OCI-LY7 (cell line): ENCODE measurements at regions not wholly inside any gene's neighbourhood (a gene's known extent, or its start where the extent isn't known, plus 50 kb on each side); places are given as distances from the start of the nearest gene placed in this dataset.

ENCODE experiments used
- BruUV-seq: library from RNA; stranded (reverse); fragments of 400-500 nt; replicated peaks from 2 replicates; lab custom pipeline; 2021; lab: Mats Ljungman, UMichigan
- CTCF ChIA-PET: fragments of 300-600 bp; sonication (Branson Sonifier 250); formaldehyde crosslinking; loops from one replicate; lab custom pipeline; 2022; ENCODE audit warnings: antibody characterized with exemption; ENCODE audit not compliant: unreplicated experiment; lab: Charles Lee
- POLR2A ChIA-PET: fragments of 300-600 bp; sonication (Branson Sonifier 250); formaldehyde crosslinking; loops from one replicate; lab custom pipeline; 2022; ENCODE audit warnings: antibody characterized with exemption; lab: Charles Lee
- DNase-seq: peaks from one replicate; pipeline ENCODE4 v3.0.0-alpha.2; 2015; ENCODE audit warnings: low spot score
- H2AFZ ChIP-seq: fragments of 200-600 bp; sonication (generic), shearing (Covaris generic); 2 replicates; pipeline ENCODE4 v1.6.1; 2014; ENCODE audit warnings: mild to moderate bottlenecking, antibody characterized with exemption, low read length, moderate library complexity
- H3K27ac ChIP-seq: fragments of 200-600 bp; sonication (generic); 2 replicates; pipeline ENCODE4 v1.5.1; 2014; ENCODE audit warnings: mixed run types, low read depth, mild to moderate bottlenecking, moderate library complexity, low read length, inconsistent platforms; ENCODE audit not compliant: poor library complexity, severe bottlenecking
- H3K36me3 ChIP-seq: fragments of 200-600 bp; sonication (generic); 2 replicates; pipeline ENCODE4 v1.6.1; 2014; ENCODE audit warnings: mild to moderate bottlenecking, antibody characterized with exemption, low read length, moderate library complexity, mixed read lengths; ENCODE audit not compliant: insufficient read depth
- H3K4me1 ChIP-seq: fragments of 200-600 bp; sonication (generic); 2 replicates; pipeline ENCODE4 v1.5.1; 2014; ENCODE audit warnings: mild to moderate bottlenecking, low read length; ENCODE audit not compliant: insufficient read depth, poor library complexity, severe bottlenecking
- H3K4me2 ChIP-seq: fragments of 200-600 bp; sonication (generic); 2 replicates; pipeline ENCODE4 v1.6.1; 2014; ENCODE audit warnings: mild to moderate bottlenecking, low read length
- H3K4me3 ChIP-seq: fragments of 200-600 bp; sonication (generic); 2 replicates; pipeline ENCODE4 v1.5.1; 2014; ENCODE audit warnings: mild to moderate bottlenecking, low read depth, low read length; ENCODE audit not compliant: poor library complexity, severe bottlenecking
- H3K79me2 ChIP-seq: fragments of 200-600 bp; sonication (generic); 2 replicates; pipeline ENCODE4 v1.6.1; 2016; ENCODE audit warnings: low read depth, mild to moderate bottlenecking, low read length, moderate library complexity, mixed read lengths; ENCODE audit not compliant: insufficient read depth
- H3K9me2 ChIP-seq: fragments of 200-600 bp; sonication (generic); 2 replicates; pipeline ENCODE4 v1.6.1; 2016; ENCODE audit warnings: mild to moderate bottlenecking, low read length, mixed read lengths; ENCODE audit not compliant: insufficient read depth
- H3K9me3 ChIP-seq: fragments of 200-600 bp; sonication (generic); 2 replicates; pipeline ENCODE4 v1.6.1; 2014; ENCODE audit warnings: mild to moderate bottlenecking, mixed run types, low read length, mixed read lengths
- H4K20me1 ChIP-seq: fragments of 200-600 bp; sonication (generic); 2 replicates; pipeline ENCODE4 v1.6.1; 2014; ENCODE audit warnings: mild to moderate bottlenecking, antibody characterized with exemption, low read length, moderate library complexity, mixed read lengths; ENCODE audit not compliant: insufficient read depth
- CTCF ChIP-seq: fragments of 200-600 bp; sonication (generic); conservative IDR thresholded peaks from 2 replicates; pipeline ENCODE4 v1.5.1; 2014; ENCODE audit warnings: mild to moderate bottlenecking, antibody characterized with exemption, low read length, moderate library complexity, mixed read lengths
- EZH2phosphoT487 ChIP-seq: fragments of 200-600 bp; sonication (generic); IDR thresholded peaks from 2 replicates; pipeline ENCODE4 v1.6.1; 2018; ENCODE audit warnings: low read depth, borderline replicate concordance, mild to moderate bottlenecking, mixed run types, antibody characterized with exemption, low read length, moderate library complexity, mixed read lengths
- intact Hi-C: fragments of 100-400 bp; cut with micrococcal nuclease; formaldehyde crosslinking; loops from one replicate; pipeline ENCODE4 v1.10.0; 2022; ENCODE audit not compliant: unreplicated experiment

GRCh38 chr5:172588380-172588779, 52.7 kb upstream of the NEURL1B start:
- Histone ChIP-seq H3K9me2 (no peaks in the 10 kb centered on the region), H3K9me3 (no peaks in the 10 kb centered on the region), H3K4me3 (no peak overlapping the region), H3K79me2 (no peaks in the 10 kb centered on the region), H4K20me1 (no peaks in the 10 kb centered on the region), H3K4me1 (no peaks in the 10 kb centered on the region), H3K27ac (no peak overlapping the region), H3K36me3 (no peaks in the 10 kb centered on the region), H2AFZ (no peak overlapping the region), H3K4me2 (no peak overlapping the region)
- POLR2A ChIA-PET = no interaction called here
- TF ChIP-seq CTCF = no peak
- no peak for TF ChIP-seq EZH2phosphoT487
- intact Hi-C loops = no loop called here
- CTCF ChIA-PET = interaction anchor here (1.0 kb wide), 1 partner anchor 21 kb away, joined by 3 read pairs; no protein-coding TSS in a partner anchor
- DNase-seq = no peak
- no TSS peak for BruUV-seq

- H3K36me3 ChIP-seq = no peaks in the 10 kb centered on the region
- H3K4me2 ChIP-seq = no peak overlapping the region
- no peak overlapping the region for H3K27ac ChIP-seq
- no peak overlapping the region for H2AFZ ChIP-seq
- POLR2A ChIA-PET = no interaction called here
- intact Hi-C loops = no loop called here
- CTCF ChIA-PET = no interaction called here
- no peaks in the 10 kb centered on the region for H3K9me3 ChIP-seq
- no peaks in the 10 kb centered on the region for H3K79me2 ChIP-seq
- no peak for DNase-seq
- no peak overlapping the region for H3K4me3 ChIP-seq
- no peaks in the 10 kb centered on the region for H4K20me1 ChIP-seq
- BruUV-seq = no TSS peak
- no peak for TF ChIP-seq EZH2phosphoT487
- no peak for TF ChIP-seq CTCF
- no peaks in the 10 kb centered on the region for H3K4me1 ChIP-seq
- no peaks in the 10 kb centered on the region for H3K9me2 ChIP-seq
These were observed 54.0 kb upstream of the NEURL1B start for GRCh38 chr5:172587061-172587405.

- intact Hi-C loops = no loop called here
- H3K27ac ChIP-seq = no peak overlapping the region
- H3K9me2 ChIP-seq = no peaks in the 10 kb centered on the region
- CTCF ChIA-PET = no interaction called here
- H3K36me3 ChIP-seq = no peaks in the 10 kb centered on the region
- BruUV-seq = no TSS peak
- DNase-seq = no peak
- H3K4me3 ChIP-seq = no peak overlapping the region
- no peaks in the 10 kb centered on the region for H3K79me2 ChIP-seq
- H3K9me3 ChIP-seq = no peaks in the 10 kb centered on the region
- POLR2A ChIA-PET = interaction anchor here (0.5 kb wide), 1 partner anchor 53 kb away, joined by 4 read pairs; no protein-coding TSS in a partner anchor
- H3K4me1 ChIP-seq = no peaks in the 10 kb centered on the region
- H3K4me2 ChIP-seq = no peak overlapping the region
- no peak overlapping the region for H2AFZ ChIP-seq
- no peak for TF ChIP-seq EZH2phosphoT487
- TF ChIP-seq CTCF = no peak
- no peaks in the 10 kb centered on the region for H4K20me1 ChIP-seq
These were observed 54.7 kb upstream of the NEURL1B start for GRCh38 chr5:172586125-172587060.
